Effector memory CD4-positive, alpha-beta T cell (primary cell): ENCODE measurements at regions not wholly inside any gene's neighbourhood (a gene's known extent, or its start where the extent isn't known, plus 50 kb on each side); places are given as distances from the start of the nearest gene placed in this dataset.

Experiments
- DNase-seq, 3 donors: peaks; one replicate each; pipeline ENCODE4 v3.0.0-alpha.2; 2020
- H3K27ac ChIP-seq: 2 replicates; pipeline ENCODE4 v1.7.0; 2013; ENCODE audit warnings: mild to moderate bottlenecking, low read length, moderate library complexity; ENCODE audit not compliant: insufficient read depth, poor library complexity, severe bottlenecking
- H3K27me3 ChIP-seq: replicated peaks from 2 replicates; pipeline ENCODE4 v1.7.0; 2013; ENCODE audit warnings: mild to moderate bottlenecking, low read length; ENCODE audit not compliant: insufficient read depth, control insufficient read depth, poor library complexity, severe bottlenecking
- H3K36me3 ChIP-seq: 2 replicates; pipeline ENCODE4 v1.7.0; 2013; ENCODE audit warnings: mild to moderate bottlenecking, low read length, moderate library complexity; ENCODE audit not compliant: control insufficient read depth, insufficient read depth
- H3K4me1 ChIP-seq: 2 replicates; pipeline ENCODE4 v1.7.0; 2013; ENCODE audit warnings: low read length, mild to moderate bottlenecking; ENCODE audit not compliant: control insufficient read depth, insufficient read depth, poor library complexity, severe bottlenecking
- H3K4me3 ChIP-seq: 2 replicates; pipeline ENCODE4 v1.7.0; 2013; ENCODE audit warnings: low read length, low read depth, mild to moderate bottlenecking; ENCODE audit not compliant: insufficient read depth, poor library complexity, severe bottlenecking
- H3K9me3 ChIP-seq: 2 replicates; pipeline ENCODE4 v1.7.0; 2013; ENCODE audit warnings: mild to moderate bottlenecking, low read length, moderate library complexity; ENCODE audit not compliant: control insufficient read depth

GRCh38 chr9:89926691-89927220 is 321.9 kb downstream of the GADD45G start:
- Histone ChIP-seq H3K4me3 (no peak overlapping the region), H3K27me3 (no peaks in the 10 kb centered on the region), H3K4me1 (no peaks in the 10 kb centered on the region), H3K36me3 (no peaks in the 10 kb centered on the region), H3K9me3 (no peaks in the 10 kb centered on the region), H3K27ac (no peak overlapping the region)
- DNase-seq, result no peak

GRCh38 chr9:89928106-89928505 is 323.3 kb downstream of the GADD45G start:
- Histone ChIP-seq H3K27ac (no peak overlapping the region), H3K4me3 (no peak overlapping the region), H3K27me3 (no peaks in the 10 kb centered on the region), H3K36me3 (no peaks in the 10 kb centered on the region), H3K9me3 (no peaks in the 10 kb centered on the region), H3K4me1 (no peaks in the 10 kb centered on the region)
- no peak for DNase-seq

- Histone ChIP-seq H3K4me1 (no peaks in the 10 kb centered on the region), H3K9me3 (no peaks in the 10 kb centered on the region), H3K27ac (no peak overlapping the region), H3K27me3 (no peaks in the 10 kb centered on the region), H3K36me3 (no peaks in the 10 kb centered on the region), H3K4me3 (no peak overlapping the region)
- DNase-seq, result no peak
Observed at GRCh38 chr9:89928521-89929275, 323.9 kb downstream of the GADD45G start.

DNA sequence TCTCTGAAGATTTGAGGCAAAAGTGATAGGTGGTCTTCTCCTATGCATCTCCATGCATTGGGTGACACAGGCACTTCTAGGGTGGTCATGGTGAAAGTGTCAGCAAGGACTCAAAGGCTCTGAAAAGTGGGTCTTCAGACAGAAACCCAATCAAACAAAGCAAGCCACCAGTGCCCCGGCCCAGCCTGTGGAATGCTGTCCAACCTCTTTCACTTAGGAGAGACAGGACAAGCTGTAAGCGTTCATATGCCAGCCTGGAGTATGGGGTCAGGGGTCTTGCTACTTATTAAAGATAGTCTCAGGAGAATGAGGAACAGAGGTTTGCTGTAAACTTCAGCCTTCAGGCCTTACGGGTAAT is 324.5 kb downstream of the GADD45G start:
- Histone ChIP-seq H3K27me3 (no peaks in the 10 kb centered on the region), H3K4me1 (no peaks in the 10 kb centered on the region), H3K9me3 (no peaks in the 10 kb centered on the region), H3K4me3 (no peak overlapping the region), H3K27ac (no peak overlapping the region), H3K36me3 (no peaks in the 10 kb centered on the region)
- no peak for DNase-seq

GRCh38 chr9:89929673-89930480 is 325.1 kb downstream of the GADD45G start:
- DNase-seq, result no peak
- no peaks in the 10 kb centered on the region for H3K4me1 ChIP-seq
- H3K9me3 ChIP-seq, result no peaks in the 10 kb centered on the region
- H3K27me3 ChIP-seq, result no peaks in the 10 kb centered on the region
- H3K27ac ChIP-seq, result no peak overlapping the region
- no peaks in the 10 kb centered on the region for H3K36me3 ChIP-seq
- H3K4me3 ChIP-seq, result no peak overlapping the region

GRCh38 chr9:89933578-89933977 is 328.8 kb downstream of the GADD45G start:
- H3K4me3 ChIP-seq, result no peak overlapping the region
- no peaks in the 10 kb centered on the region for H3K4me1 ChIP-seq
- no peak overlapping the region for H3K27ac ChIP-seq
- DNase-seq, result no peak
- H3K9me3 ChIP-seq, result no peaks in the 10 kb centered on the region
- H3K27me3 ChIP-seq, result no peaks in the 10 kb centered on the region
- no peaks in the 10 kb centered on the region for H3K36me3 ChIP-seq

DNA sequence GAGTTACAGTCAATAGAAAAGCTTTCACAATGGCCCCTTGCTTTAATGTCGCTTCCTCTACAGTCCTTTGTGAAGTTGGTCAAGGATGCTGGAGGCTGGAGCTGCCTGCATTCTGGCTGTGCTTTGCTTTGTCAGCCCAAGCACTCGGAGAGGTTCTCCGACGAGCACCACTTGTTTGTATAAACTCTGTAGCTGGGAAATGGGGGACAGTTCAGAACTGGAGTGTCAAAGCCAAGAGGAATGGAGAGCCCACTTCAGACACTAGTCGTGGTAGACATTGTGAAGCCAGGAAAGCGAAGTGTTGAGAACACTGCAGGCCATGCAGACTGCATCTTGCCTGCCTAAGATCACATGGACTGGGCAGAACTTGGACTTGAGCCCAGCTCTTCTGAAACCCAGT is 330.3 kb downstream of the GADD45G start:
- no peaks in the 10 kb centered on the region for H3K36me3 ChIP-seq

GRCh38 chr9:89935801-89936200 is 331.0 kb downstream of the GADD45G start:
- Histone ChIP-seq H3K27me3 (no peaks in the 10 kb centered on the region), H3K9me3 (no peaks in the 10 kb centered on the region), H3K27ac (no peak overlapping the region), H3K36me3 (no peaks in the 10 kb centered on the region), H3K4me1 (no peaks in the 10 kb centered on the region), H3K4me3 (no peak overlapping the region)
- DNase-seq, result no peak

More for the DNA sequence above, 330.3 kb downstream of the GADD45G start:
- Histone ChIP-seq H3K27ac (no peak overlapping the region), H3K9me3 (no peaks in the 10 kb centered on the region), H3K4me3 (no peak overlapping the region), H3K4me1 (no peaks in the 10 kb centered on the region), H3K27me3 (no peaks in the 10 kb centered on the region)
- DNase-seq, result no peak

GRCh38 chr9:89937051-89937450 is 332.2 kb downstream of the GADD45G start:
- Histone ChIP-seq H3K27ac (no peak overlapping the region), H3K9me3 (no peaks in the 10 kb centered on the region), H3K36me3 (no peaks in the 10 kb centered on the region), H3K27me3 (no peaks in the 10 kb centered on the region), H3K4me1 (no peaks in the 10 kb centered on the region), H3K4me3 (no peak overlapping the region)
- no peak for DNase-seq

DNA sequence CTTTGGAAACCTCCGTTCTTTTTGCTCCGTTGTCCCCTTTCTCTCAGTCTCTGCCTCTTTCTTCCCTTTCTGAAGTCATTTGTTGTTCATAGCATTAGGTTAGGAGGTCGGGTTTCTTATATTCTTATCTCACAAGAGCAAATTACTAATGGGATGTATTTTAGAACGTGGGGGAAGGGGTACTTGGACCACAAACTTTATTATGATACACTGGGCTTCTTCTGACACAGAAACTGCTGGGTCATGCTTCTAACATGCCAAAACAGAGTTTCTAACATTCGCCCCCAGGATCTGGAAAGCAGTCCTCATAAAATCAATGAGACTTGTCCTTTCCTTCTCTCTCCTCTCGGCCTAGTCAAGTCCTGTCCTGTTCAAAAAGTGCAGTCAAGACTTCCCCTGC is 334.4 kb downstream of the GADD45G start:
- no peak for DNase-seq
- H3K27me3 ChIP-seq, result no peaks in the 10 kb centered on the region

More for the DNA sequence above, 334.4 kb downstream of the GADD45G start:
- H3K27ac ChIP-seq, result no peak overlapping the region
- H3K9me3 ChIP-seq, result no peaks in the 10 kb centered on the region
- H3K36me3 ChIP-seq, result no peaks in the 10 kb centered on the region
- H3K4me1 ChIP-seq, result no peaks in the 10 kb centered on the region
- no peak overlapping the region for H3K4me3 ChIP-seq
